ENCODE measurements at regions not wholly inside any gene's neighbourhood (a gene's known extent, or its start where the extent isn't known, plus 50 kb on each side); places are given as distances from the start of the nearest gene placed in this dataset.

- DNase-seq (ENCODE audit: low spot score), result peak; percentile 72
Observed at GRCh38 chr2:236632295-236633218, 62.9 kb downstream of the ACKR3 start.

GRCh38 chr2:236633219-236633570 lies 63.6 kb downstream of the ACKR3 start:
- DNase-seq (ENCODE audit: low spot score), result no peak

GRCh38 chr2:236633775-236634560 lies 64.3 kb downstream of the ACKR3 start:
- peak; percentile 75 for DNase-seq (ENCODE audit: low spot score)

- peak; percentile 73 for DNase-seq (ENCODE audit: low spot score)
Observed at GRCh38 chr2:236636261-236636660, 66.6 kb downstream of the ACKR3 start.

GRCh38 chr2:236636714-236637470 lies 67.3 kb downstream of the ACKR3 start:
- peak; percentile 53 for DNase-seq (ENCODE audit: low spot score)

GRCh38 chr2:236637686-236638569 lies 68.3 kb downstream of the ACKR3 start:
- DNase-seq (ENCODE audit: low spot score), result peak; percentile 75

GRCh38 chr2:236638707-236639106 lies 69.1 kb downstream of the ACKR3 start:
- peak; percentile 78 for DNase-seq (ENCODE audit: low spot score)

GRCh38 chr2:236639461-236640235 lies 70.0 kb downstream of the ACKR3 start:
- DNase-seq (ENCODE audit: low spot score), result no peak

GRCh38 chr2:236641051-236641726 lies 71.6 kb downstream of the ACKR3 start:
- peak; percentile 77 for DNase-seq (ENCODE audit: low spot score)

- DNase-seq (ENCODE audit: low spot score), result no peak
Observed at GRCh38 chr2:236642125-236642524, 72.5 kb downstream of the ACKR3 start.

GRCh38 chr2:236642584-236643291 lies 73.1 kb downstream of the ACKR3 start:
- peak; percentile 92 for DNase-seq (ENCODE audit: low spot score)

GRCh38 chr2:236643480-236643879 lies 73.9 kb downstream of the ACKR3 start:
- peak; percentile 64 for DNase-seq (ENCODE audit: low spot score)

- no peak for DNase-seq (ENCODE audit: low spot score)
Observed at GRCh38 chr2:236644067-236644466, 74.4 kb downstream of the ACKR3 start.

- peak; percentile 77 for DNase-seq (ENCODE audit: low spot score)
Observed at GRCh38 chr2:236644502-236644911, 74.9 kb downstream of the ACKR3 start.

GRCh38 chr2:236645141-236645540 lies 75.5 kb downstream of the ACKR3 start:
- DNase-seq (ENCODE audit: low spot score), result peak; percentile 28

GRCh38 chr2:236646441-236646840 lies 76.8 kb downstream of the ACKR3 start:
- no peak for DNase-seq (ENCODE audit: low spot score)

GRCh38 chr2:236646871-236647270 lies 77.2 kb downstream of the ACKR3 start:
- DNase-seq (ENCODE audit: low spot score), result peak; percentile 12

GRCh38 chr2:236647621-236648020 lies 78.0 kb downstream of the ACKR3 start:
- DNase-seq (ENCODE audit: low spot score), result no peak

Measured in mesenteric fat pad (tissue), 1 donor.